Right lobe of liver (tissue), 6 donors: ENCODE measurements at regions not wholly inside any gene's neighbourhood (a gene's known extent, or its start where the extent isn't known, plus 50 kb on each side); places are given as distances from the start of the nearest gene placed in this dataset.
A peak's percentile ranks its signal among the peaks of the same experiment; 100 is the strongest.
"Not testable (repeated sequence)": the region's sequence is repeated elsewhere in the genome, so short reads cannot be mapped to it uniquely, and the experiment has no call there.

Experiments used
- ATAC-seq, 4 donors: fragments of 200-7000 bp; cut with Tn5 transposase; one replicate each; pipeline ENCODE4 v1.9.1; 2020; ENCODE audit warnings: mild to moderate bottlenecking in 4 of 4, moderate library complexity in 4 of 4
- DNase-seq, 3 donors: peaks; one replicate each; pipeline ENCODE4 v3.0.0-alpha.2; 2020
- H3K27ac ChIP-seq, 3 donors: fragments of 200-600 bp; one replicate each; pipeline ENCODE4 v1.8.0; 2022
- H3K27me3 ChIP-seq, 2 donors: fragments of 200-600 bp; one replicate each; pipeline ENCODE4 v1.8.0; 2022
- H3K36me3 ChIP-seq, 4 donors: fragments of 200-600 bp; sonication (generic) in 1 of 4; one replicate each; pipeline versions ENCODE4 v1.5.1 to v1.8.0; 2017 to 2022; ENCODE audit warnings: control low read depth in 1 of 4
- H3K4me1 ChIP-seq, 4 donors: fragments of 200-600 bp; sonication (generic) in 1 of 4; one replicate each; pipeline versions ENCODE4 v1.5.1 to v1.8.0; 2017 to 2022; ENCODE audit warnings: control low read depth in 1 of 4
- H3K4me3 ChIP-seq, 3 donors: fragments of 200-600 bp; one replicate each; pipeline ENCODE4 v1.8.0; 2022
- H3K9me3 ChIP-seq, 4 donors: fragments of 200-600 bp; sonication (generic) in 1 of 4; one replicate each; pipeline versions ENCODE4 v1.5.1 to v1.8.0; 2017 to 2022; ENCODE audit warnings: control low read depth in 1 of 4
- WGBS: methylation state at CpG from one replicate; pipeline ENCODE4 v1.1.6; 2018; ENCODE audit warnings: low coverage, low lambda C conversion rate; ENCODE audit not compliant: insufficient coverage; ENCODE audit errors: missing lambda C conversion rate; 5-methylcytosine and 5-hydroxymethylcytosine counted together
- intact Hi-C, 2 donors: fragments of 100-400 bp; cut with DNase I; formaldehyde crosslinking; loops; one replicate each; pipeline versions ENCODE4 v1.11.2 to v1.14.1; 2022
- donor health status: DM: no; HTN: yes; CAD: no.
- donor health status: DM: no; HTN: no; CAD: no.
- donor health status: DM: no; HTN: no; CAD: no.
- donor health status: DM: no; HTN: yes; CAD: no.
- donor health status: DM: no; HTN: yes; CAD: no.

DNA sequence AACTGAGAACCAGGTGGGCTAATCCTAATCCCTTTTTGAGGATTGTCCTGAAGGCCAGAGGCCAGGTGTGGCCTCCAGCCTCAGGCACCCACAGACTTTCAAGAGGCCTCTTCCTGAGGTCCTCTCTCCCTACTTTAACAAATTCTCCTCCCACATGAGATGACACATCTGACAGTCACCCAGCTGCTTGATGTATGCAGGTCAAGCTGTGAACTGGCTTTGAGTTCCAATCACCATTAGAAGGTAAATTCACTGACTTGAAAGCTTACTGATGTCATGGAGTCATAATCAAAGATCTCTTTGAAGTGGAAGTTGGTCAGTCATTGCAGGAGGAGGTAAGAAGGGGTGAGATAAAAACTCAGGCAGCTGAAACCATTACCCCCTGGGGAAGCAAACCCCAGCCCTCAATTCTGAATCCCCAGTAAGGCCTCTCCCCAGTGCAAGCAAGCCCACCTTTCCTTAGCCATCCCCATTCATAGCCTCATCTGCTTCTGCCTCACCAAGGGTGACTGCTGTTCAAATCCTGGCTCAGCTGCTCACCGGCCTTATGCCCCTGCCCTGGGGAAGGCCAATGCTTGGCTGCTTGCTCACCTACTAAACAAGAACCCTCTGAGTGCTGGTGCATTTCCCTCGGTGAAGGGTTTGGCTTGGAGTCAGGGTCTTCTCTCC is 196.3 kb downstream of the BCL2L11 start:
- H3K9me3 ChIP-seq, H3K36me3 ChIP-seq, DNase-seq, ATAC-seq, H3K4me3 ChIP-seq, H3K27ac ChIP-seq, H3K27me3 ChIP-seq, intact Hi-C loops, H3K4me1 ChIP-seq: not testable (repeated sequence)
- 100% methylated on average over 1 of the region's 2 CpGs for WGBS

DNA sequence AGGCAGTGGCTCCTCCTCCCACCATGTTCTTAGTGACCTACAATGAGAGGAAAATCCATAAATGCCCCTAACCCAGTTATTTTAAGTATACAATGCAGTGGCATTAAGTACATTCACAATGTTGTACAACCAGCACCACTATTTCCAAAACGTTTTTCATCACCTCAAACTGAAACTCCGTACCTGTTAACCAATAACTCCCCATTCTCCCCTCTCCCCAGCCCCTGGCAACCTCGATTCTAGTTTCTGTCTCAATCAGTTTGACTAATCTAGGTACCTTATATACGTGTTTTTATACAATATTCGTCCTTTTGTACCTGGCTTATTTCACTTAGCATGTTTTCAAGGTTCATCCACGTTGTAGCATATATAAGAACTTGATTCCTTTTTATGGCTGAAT is 198.8 kb downstream of the BCL2L11 start:
- DNase-seq, H3K9me3 ChIP-seq, H3K36me3 ChIP-seq, H3K4me1 ChIP-seq, H3K27me3 ChIP-seq, intact Hi-C loops, ATAC-seq, H3K27ac ChIP-seq, H3K4me3 ChIP-seq: not testable (repeated sequence)
- WGBS, result no CpG with 5 or more reads among the region's 6 CpGs

DNA sequence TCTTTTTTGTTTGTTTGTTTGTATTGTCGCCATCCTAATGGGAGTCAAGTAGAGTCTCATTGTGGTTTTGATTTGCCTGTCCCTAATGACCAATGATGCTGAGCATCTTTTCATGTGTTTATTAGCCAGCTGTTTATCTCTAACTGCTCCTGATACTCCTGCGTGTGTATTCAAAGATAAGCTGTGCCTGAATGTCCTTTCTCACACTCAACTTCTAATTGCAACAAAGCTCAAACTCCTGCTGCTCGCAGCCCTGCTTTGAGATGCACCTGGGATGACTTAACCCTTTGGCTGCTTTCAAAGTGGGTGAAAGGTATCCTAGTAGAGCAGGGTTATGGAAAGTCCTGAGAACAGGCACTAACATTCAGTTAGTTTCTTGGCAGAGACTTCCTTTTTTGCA is 199.6 kb downstream of the BCL2L11 start:
- H3K9me3 ChIP-seq, H3K27ac ChIP-seq, H3K4me3 ChIP-seq, H3K4me1 ChIP-seq, ATAC-seq, intact Hi-C loops, H3K36me3 ChIP-seq, DNase-seq, H3K27me3 ChIP-seq: not testable (repeated sequence)
- WGBS, result 60% methylated on average over 1 of the region's 3 CpGs

DNA sequence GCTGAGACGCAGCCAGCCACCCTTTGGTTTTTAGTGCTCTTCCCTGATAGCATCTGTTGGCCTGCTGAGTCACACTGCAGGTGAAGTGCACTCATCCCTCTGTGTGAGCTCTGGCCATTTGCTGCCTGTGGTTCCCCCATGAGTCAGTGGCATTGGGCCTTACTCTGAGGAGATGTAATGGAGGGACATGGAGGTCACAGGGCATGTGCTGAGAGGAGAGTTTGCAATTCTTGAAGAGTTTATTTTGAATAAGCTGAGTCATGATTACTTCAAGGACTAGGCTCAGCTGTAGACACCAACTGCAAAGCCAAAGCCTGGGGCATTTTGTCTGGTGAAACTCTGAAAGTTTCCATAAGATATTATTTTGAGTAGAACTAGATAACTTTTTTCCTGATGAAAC is 200.3 kb downstream of the BCL2L11 start:
- WGBS, result no CpG with 5 or more reads among the region's 1 CpG
- H3K27ac ChIP-seq, H3K36me3 ChIP-seq, H3K27me3 ChIP-seq, H3K4me1 ChIP-seq, intact Hi-C loops, H3K4me3 ChIP-seq, H3K9me3 ChIP-seq, DNase-seq: not testable (repeated sequence)
- ATAC-seq, result peak in 1 of 4 donors; percentile 46

DNA sequence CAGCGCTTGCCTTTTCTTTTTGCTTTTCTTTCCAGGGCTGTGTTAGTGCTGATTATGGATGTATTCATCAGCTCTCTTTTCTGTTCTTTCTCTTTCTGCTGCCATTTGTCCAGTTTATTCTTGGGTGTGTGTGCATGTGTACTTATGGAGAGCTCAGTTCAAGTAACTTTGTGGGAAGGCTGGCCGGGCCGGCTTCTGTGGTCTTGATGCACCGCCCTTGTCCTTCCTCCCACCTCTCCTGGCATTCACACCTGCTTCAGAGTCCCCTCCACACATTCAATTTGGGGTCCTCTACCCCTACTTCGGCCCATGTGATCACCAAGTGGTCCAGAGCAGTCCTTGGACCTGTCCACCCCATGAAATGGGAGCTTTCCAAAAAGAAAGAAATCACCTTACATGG is 202.7 kb downstream of the BCL2L11 start:
- H3K9me3 ChIP-seq, ATAC-seq, H3K4me1 ChIP-seq, H3K36me3 ChIP-seq, H3K27me3 ChIP-seq, H3K4me3 ChIP-seq, DNase-seq, H3K27ac ChIP-seq, intact Hi-C loops: not testable (repeated sequence)
- WGBS, result no CpG with 5 or more reads among the region's 5 CpGs

DNA sequence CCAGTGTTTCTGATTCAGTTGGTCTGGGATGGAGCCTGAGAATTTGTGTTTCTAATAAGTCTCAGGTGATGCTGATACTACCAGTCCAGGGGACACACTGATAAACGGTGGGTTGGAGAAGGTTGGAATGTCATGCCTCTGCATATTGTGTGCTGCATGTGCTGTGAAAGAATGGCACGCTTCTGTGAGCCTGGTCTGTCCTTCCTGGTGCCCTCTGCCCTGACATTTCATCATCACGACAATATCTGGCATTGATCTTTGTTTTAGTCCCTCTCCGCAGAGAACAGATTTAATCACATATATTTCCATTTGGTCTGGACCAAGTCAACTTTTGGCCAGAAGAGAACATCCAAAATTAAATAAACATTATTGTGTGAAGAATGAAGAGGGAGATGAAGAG is 207.0 kb downstream of the BCL2L11 start:
- not testable (repeated sequence) for H3K36me3 ChIP-seq
- peak; percentile 86 to 94 (median 92) for ATAC-seq
- no CpG with 5 or more reads among the region's 4 CpGs for WGBS

DNA sequence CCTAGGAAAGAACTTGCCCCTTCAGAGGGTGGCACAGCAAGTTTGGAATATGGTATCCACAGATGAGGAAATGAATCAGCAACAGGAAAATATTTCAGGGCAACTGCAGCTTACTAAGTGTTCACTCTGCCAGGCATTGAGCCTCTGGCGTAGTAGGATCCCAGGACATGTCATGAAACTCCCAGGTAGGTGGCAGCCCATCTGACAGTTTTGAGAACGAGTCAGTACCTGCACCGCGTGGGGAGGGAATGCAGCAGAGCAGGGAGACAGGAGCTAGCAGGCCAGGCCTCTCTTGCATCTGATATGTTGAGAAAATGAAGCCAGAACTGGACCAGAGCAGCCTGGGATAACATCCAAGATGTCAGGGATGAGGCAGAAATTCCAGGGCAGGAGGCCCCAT is 208.6 kb downstream of the BCL2L11 start:
- DNase-seq, H3K4me1 ChIP-seq, intact Hi-C loops, H3K9me3 ChIP-seq, H3K4me3 ChIP-seq, H3K36me3 ChIP-seq, H3K27ac ChIP-seq, ATAC-seq, H3K27me3 ChIP-seq: not testable (repeated sequence)
- WGBS, result no CpG with 5 or more reads among the region's 4 CpGs

More for the DNA sequence above, 207.0 kb downstream of the BCL2L11 start:
- intact Hi-C loops, H3K27ac ChIP-seq, DNase-seq, H3K4me3 ChIP-seq, H3K27me3 ChIP-seq, H3K9me3 ChIP-seq, H3K4me1 ChIP-seq: not testable (repeated sequence)

DNA sequence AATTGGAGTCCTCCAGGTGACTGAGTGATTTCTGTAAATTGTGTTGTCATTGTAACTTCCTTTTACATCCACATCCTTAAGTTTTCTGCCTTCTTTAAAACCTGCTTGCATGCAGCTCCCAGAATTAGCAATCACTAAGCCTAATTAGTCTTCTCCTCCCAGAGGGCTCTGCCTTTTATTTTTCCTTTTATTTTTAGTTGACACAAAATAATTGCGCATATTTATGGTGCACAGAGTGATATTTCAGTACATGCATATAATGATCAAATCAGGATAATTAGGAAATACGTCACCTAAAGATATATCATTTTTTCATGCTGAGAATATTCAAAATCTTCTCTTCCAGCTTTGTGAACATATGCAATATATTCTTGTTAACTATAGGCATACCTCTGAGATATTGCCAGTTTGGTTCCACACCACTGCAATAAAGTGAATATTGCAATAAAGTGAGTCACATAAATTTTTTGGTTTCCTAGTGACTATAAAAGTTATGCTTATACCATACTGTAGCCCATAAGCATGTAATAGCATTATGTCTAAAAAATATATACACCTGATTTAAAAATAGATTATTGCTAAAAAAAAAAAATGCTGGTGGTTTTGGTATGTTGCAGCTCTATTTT is 210.5 kb downstream of the BCL2L11 start:
- H3K4me3 ChIP-seq, DNase-seq, H3K27ac ChIP-seq, H3K36me3 ChIP-seq, H3K4me1 ChIP-seq, ATAC-seq, H3K9me3 ChIP-seq, intact Hi-C loops, H3K27me3 ChIP-seq: not testable (repeated sequence)
- no CpG with 5 or more reads among the region's 2 CpGs for WGBS

DNA sequence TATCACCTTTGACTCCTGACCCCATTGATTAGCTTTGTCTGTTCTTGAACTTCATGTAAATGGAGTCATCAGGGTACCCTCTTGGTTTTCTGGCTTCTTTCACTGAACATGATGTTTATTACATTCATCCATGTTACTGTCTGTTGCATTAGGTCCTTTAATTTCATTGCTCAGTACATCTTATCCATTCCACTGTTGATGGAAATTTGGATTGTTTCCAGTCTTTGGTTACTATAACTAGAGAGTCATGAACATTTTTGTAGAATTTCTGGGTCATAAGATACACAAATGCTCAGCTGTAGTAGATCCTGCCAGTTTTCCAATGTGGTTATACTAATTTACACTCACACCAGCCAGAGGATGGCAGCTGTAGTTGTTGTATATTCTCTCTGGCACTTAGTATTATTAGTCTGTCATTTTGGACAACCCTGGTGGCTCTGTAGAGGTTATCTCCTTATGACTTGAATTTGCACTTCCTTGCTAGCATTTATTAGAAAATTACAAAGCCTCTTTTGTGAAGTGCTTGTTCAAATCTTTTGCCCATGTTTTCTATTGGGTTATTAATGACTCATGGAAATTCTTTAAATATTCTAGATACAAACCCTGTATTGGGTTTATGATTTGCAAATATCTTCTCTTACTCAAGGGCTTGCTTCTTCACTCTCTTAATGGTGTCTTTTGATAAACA is 214.7 kb downstream of the BCL2L11 start:
- H3K27me3 ChIP-seq, H3K27ac ChIP-seq, DNase-seq, H3K9me3 ChIP-seq, intact Hi-C loops, H3K4me1 ChIP-seq, ATAC-seq, H3K4me3 ChIP-seq, H3K36me3 ChIP-seq: not testable (repeated sequence)

DNA sequence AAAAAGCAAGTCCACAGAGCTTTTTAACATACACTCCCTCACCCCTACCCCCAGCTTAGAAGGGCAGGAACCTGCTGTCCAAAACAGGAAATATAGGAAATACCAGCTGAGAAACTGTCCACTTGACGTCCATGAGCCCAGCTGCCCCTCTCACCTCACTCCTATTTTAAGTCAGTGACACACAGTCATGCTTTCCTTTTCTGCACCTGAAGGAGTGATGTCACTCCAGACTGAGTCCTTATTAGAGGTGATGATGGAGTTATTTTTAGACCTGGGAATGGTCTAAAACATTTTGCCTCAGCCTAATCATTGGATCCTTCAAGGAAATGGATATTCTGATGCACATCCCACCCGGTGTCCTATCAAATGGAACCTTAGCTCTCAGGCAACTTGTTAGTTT is 217.8 kb downstream of the BCL2L11 start:
- intact Hi-C loops, H3K27ac ChIP-seq, H3K9me3 ChIP-seq, H3K4me1 ChIP-seq, H3K27me3 ChIP-seq, ATAC-seq, DNase-seq, H3K36me3 ChIP-seq, H3K4me3 ChIP-seq: not testable (repeated sequence)
- no CpG with 5 or more reads among the region's 2 CpGs for WGBS

DNA sequence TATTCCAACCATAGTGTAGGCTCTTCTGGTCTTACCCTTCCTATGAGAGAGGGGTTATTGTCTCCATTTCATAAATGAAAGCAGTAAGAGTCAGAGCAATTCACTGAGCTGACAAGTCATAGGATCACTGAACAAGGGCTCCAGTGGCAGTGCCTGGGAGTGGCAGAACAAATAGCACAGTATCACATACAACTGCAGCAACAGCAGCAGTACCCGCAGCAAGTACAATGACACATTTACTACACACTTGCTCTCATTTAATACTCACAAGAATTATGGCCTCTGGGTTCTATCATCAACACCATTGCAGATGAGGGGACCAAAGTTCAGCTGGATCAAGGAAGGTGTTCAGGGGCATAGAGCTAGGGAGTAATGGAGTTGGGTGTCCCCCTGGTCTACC is 218.8 kb downstream of the BCL2L11 start:
- ATAC-seq, H3K27me3 ChIP-seq, H3K4me3 ChIP-seq, intact Hi-C loops, H3K4me1 ChIP-seq, H3K36me3 ChIP-seq, H3K9me3 ChIP-seq, H3K27ac ChIP-seq, DNase-seq: not testable (repeated sequence)
- no CpG with 5 or more reads among the region's 1 CpG for WGBS
